AG04449 (cell line): ENCODE measurements at regions not wholly inside any gene's neighbourhood (a gene's known extent, or its start where the extent isn't known, plus 50 kb on each side); places are given as distances from the start of the nearest gene placed in this dataset.

Experiments
- CTCF ChIA-PET: fragments of 350-600 bp; formaldehyde crosslinking; extraction: SDS; loops from one replicate; lab custom pipeline; 2021; ENCODE audit warnings: antibody characterized with exemption; lab: Yijun Ruan, JAX
- POLR2A ChIA-PET: fragments of 400-600, 350-600 bp; formaldehyde crosslinking; extraction: SDS; loops from one replicate; lab custom pipeline; 2020; ENCODE audit warnings: antibody characterized with exemption, inconsistent platforms; lab: Yijun Ruan, JAX
- DNase-seq: peaks from one replicate; pipeline ENCODE4 v3.0.0-alpha.2; 2010; ENCODE audit warnings: low read depth, low spot score
- H3K4me3 ChIP-seq: 2 replicates; pipeline ENCODE4 v1.5.1; 2011; ENCODE audit warnings: low read depth, mild to moderate bottlenecking, control low read depth, low read length
- CTCF ChIP-seq: IDR thresholded peaks from one replicate; pipeline ENCODE4 v1.5.1; 2011; ENCODE audit warnings: mild to moderate bottlenecking, moderate library complexity, low read length, control low read depth, inconsistent platforms; ENCODE audit not compliant: insufficient read depth; ENCODE audit errors: missing control alignments

GRCh38 chr12:78711954-78712353 lies 152.6 kb upstream of the SYT1 start:
- POLR2A ChIA-PET, result no interaction called here
- CTCF ChIA-PET, result no interaction called here
- H3K4me3 ChIP-seq, result no peak overlapping the region
- DNase-seq, result no peak
- TF ChIP-seq CTCF, result no peak

- POLR2A ChIA-PET, result no interaction called here
- no peak for DNase-seq
- CTCF ChIA-PET, result no interaction called here
- no peak overlapping the region for H3K4me3 ChIP-seq
- no peak for TF ChIP-seq CTCF
Measured at GRCh38 chr12:78712834-78713481, 151.6 kb upstream of the SYT1 start.

GRCh38 chr12:78719721-78720120 lies 144.9 kb upstream of the SYT1 start:
- no peak for DNase-seq
- POLR2A ChIA-PET, result no interaction called here
- CTCF ChIA-PET, result no interaction called here
- no peak for TF ChIP-seq CTCF
- H3K4me3 ChIP-seq, result no peak overlapping the region

GRCh38 chr12:78721906-78722305 lies 142.7 kb upstream of the SYT1 start:
- POLR2A ChIA-PET, result no interaction called here
- no peak for TF ChIP-seq CTCF
- no peak for DNase-seq
- CTCF ChIA-PET, result no interaction called here
- no peak overlapping the region for H3K4me3 ChIP-seq

- TF ChIP-seq CTCF, result no peak
- H3K4me3 ChIP-seq, result no peak overlapping the region
- ChIA-PET POLR2A (no interaction called here), CTCF (no interaction called here)
- DNase-seq, result no peak
Measured at GRCh38 chr12:78725033-78725432, 139.5 kb upstream of the SYT1 start.

- no peak overlapping the region for H3K4me3 ChIP-seq
- CTCF ChIA-PET, result no interaction called here
- POLR2A ChIA-PET, result no interaction called here
- TF ChIP-seq CTCF, result no peak
- DNase-seq, result no peak
Measured at GRCh38 chr12:78725951-78726580, 138.5 kb upstream of the SYT1 start.
